Activated T-helper 2 cell treated with anti-CD3 and anti-CD28 coated beads, Interferon-gamma antibody, Interleukin-2, Interleukin-4, amounts not matched to agents 10 μg/mL and 5 μg/mL and 100 μg/mL, durations not matched to agents 14 hours and 24 hours and 36 hours (primary cell): ENCODE measurements at regions not wholly inside any gene's neighbourhood (a gene's known extent, or its start where the extent isn't known, plus 50 kb on each side); places are given as distances from the start of the nearest gene placed in this dataset.
"Not testable (repeated sequence)": the region's sequence is repeated elsewhere in the genome, so short reads cannot be mapped to it uniquely, and the experiment has no call there.

Experiments used
- DNase-seq: peaks from one replicate; pipeline ENCODE4 v3.0.0; 2021; ENCODE audit warnings: low spot score
- H3K27ac Mint-ChIP-seq: one replicate; pipeline ENCODE4 v1.8.0; 2021; ENCODE audit warnings: mixed read lengths
- H3K27me3 Mint-ChIP-seq: one replicate; pipeline ENCODE4 v1.8.0; 2021; ENCODE audit warnings: low read depth, mixed read lengths
- H3K36me3 Mint-ChIP-seq: one replicate; pipeline ENCODE4 v1.8.0; 2021; ENCODE audit warnings: low read depth, mixed read lengths
- H3K4me1 Mint-ChIP-seq: one replicate; pipeline ENCODE4 v1.8.0; 2021; ENCODE audit warnings: low read depth, mixed read lengths
- H3K4me3 Mint-ChIP-seq: one replicate; pipeline ENCODE4 v1.8.0; 2021; ENCODE audit warnings: low read depth, mild to moderate bottlenecking, moderate library complexity, mixed read lengths
- H3K9me3 Mint-ChIP-seq: one replicate; pipeline ENCODE4 v1.8.0; 2021; ENCODE audit warnings: mixed read lengths
- intact Hi-C: fragments of 100-400 bp; cut with micrococcal nuclease; formaldehyde crosslinking; loops from one replicate; pipeline ENCODE4 v1.15.1; 2023

- H3K4me3 Mint-ChIP-seq, intact Hi-C loops, H3K27me3 Mint-ChIP-seq, DNase-seq: not testable (repeated sequence)
- Mint-ChIP-seq H3K27ac (peak overlapping the region; percentile 76), H3K4me1 (peaks cover 80% of the 10 kb centered on the region), H3K36me3 (peaks cover 23% of the 10 kb centered on the region), H3K9me3 (peaks cover 14% of the 10 kb centered on the region)
Observed at GRCh38 chr3:172579753-172580152, 56.5 kb upstream of the TNFSF10 start.

GRCh38 chr3:172578714-172579113 lies 55.5 kb upstream of the TNFSF10 start:
- H3K36me3 Mint-ChIP-seq: peaks cover 21% of the 10 kb centered on the region
- peaks cover 14% of the 10 kb centered on the region for H3K9me3 Mint-ChIP-seq
- H3K4me3 Mint-ChIP-seq, DNase-seq, intact Hi-C loops, H3K27me3 Mint-ChIP-seq: not testable (repeated sequence)
- peaks cover 73% of the 10 kb centered on the region for H3K4me1 Mint-ChIP-seq
- H3K27ac Mint-ChIP-seq: peak overlapping the region; percentile 14

GRCh38 chr3:172577987-172578570 lies 54.8 kb upstream of the TNFSF10 start:
- intact Hi-C loops: no loop called here
- Mint-ChIP-seq H3K27ac (peak overlapping the region; percentile 17), H3K4me3 (no peak overlapping the region), H3K9me3 (peaks cover 14% of the 10 kb centered on the region), H3K27me3 (no peaks in the 10 kb centered on the region), H3K4me1 (peaks cover 68% of the 10 kb centered on the region), H3K36me3 (peaks cover 18% of the 10 kb centered on the region)
- DNase-seq: no peak

- Mint-ChIP-seq H3K27me3 (no peaks in the 10 kb centered on the region), H3K27ac (no peak overlapping the region), H3K9me3 (peaks cover 23% of the 10 kb centered on the region), H3K4me3 (no peak overlapping the region), H3K4me1 (peaks cover 41% of the 10 kb centered on the region), H3K36me3 (peaks cover 28% of the 10 kb centered on the region)
- DNase-seq: no peak
- intact Hi-C loops: no loop called here
Observed at GRCh38 chr3:172575375-172575774, 52.1 kb upstream of the TNFSF10 start.

GRCh38 chr3:172573422-172573821 lies 50.2 kb upstream of the TNFSF10 start:
- no peak for DNase-seq
- H3K27ac Mint-ChIP-seq: no peak overlapping the region
- peaks cover 35% of the 10 kb centered on the region for H3K4me1 Mint-ChIP-seq
- H3K27me3 Mint-ChIP-seq: no peaks in the 10 kb centered on the region
- intact Hi-C loops: no loop called here
- H3K36me3 Mint-ChIP-seq: peaks cover 32% of the 10 kb centered on the region
- H3K9me3 Mint-ChIP-seq: peaks cover 27% of the 10 kb centered on the region
- no peak overlapping the region for H3K4me3 Mint-ChIP-seq
